ENCODE measurements at regions not wholly inside any gene's neighbourhood (a gene's known extent, or its start where the extent isn't known, plus 50 kb on each side); places are given as distances from the start of the nearest gene placed in this dataset.

- H3K9me3 Mint-ChIP-seq = peaks cover 18% of the 10 kb centered on the region
- ATAC-seq (replicated peaks) = no peak
- no peak overlapping the region for H3K4me3 Mint-ChIP-seq
- H3K27me3 Mint-ChIP-seq = no peaks in the 10 kb centered on the region
- H3K4me1 Mint-ChIP-seq = no peaks in the 10 kb centered on the region
- no peak overlapping the region for H3K27ac Mint-ChIP-seq
- no peaks in the 10 kb centered on the region for H3K36me3 Mint-ChIP-seq (ENCODE audit: low read depth)
These were observed 632.5 kb upstream of the GNPDA2 start for GRCh38 chr4:45358573-45359506.

GRCh38 chr4:45353161-45353560 lies 626.8 kb upstream of the GNPDA2 start:
- H3K27ac Mint-ChIP-seq = no peak overlapping the region
- H3K27me3 Mint-ChIP-seq = no peaks in the 10 kb centered on the region
- H3K9me3 Mint-ChIP-seq = peaks cover 6% of the 10 kb centered on the region
- no peak for ATAC-seq (replicated peaks)
- no peaks in the 10 kb centered on the region for H3K4me1 Mint-ChIP-seq
- H3K36me3 Mint-ChIP-seq (ENCODE audit: low read depth) = no peaks in the 10 kb centered on the region
- H3K4me3 Mint-ChIP-seq = no peak overlapping the region

DNA sequence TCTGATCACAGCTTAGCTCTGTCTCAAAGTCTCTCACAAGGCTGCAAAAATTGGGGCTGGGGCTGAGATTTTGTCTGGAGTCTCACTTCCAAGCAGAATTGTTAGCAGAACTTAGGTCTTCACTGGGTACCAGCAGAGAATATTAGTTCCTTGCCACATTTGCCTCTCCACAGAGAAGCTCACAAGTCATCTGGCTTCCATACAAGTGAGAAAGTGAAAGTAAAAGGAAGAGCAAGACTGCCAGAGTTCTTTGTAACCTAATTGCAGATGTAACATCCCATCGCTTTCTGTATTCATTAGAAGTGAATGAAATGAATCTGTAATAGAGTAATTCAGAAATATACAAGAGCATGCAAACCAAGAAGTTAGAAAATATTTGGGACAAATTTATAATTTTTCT lies 624.1 kb upstream of the GNPDA2 start:
- no peak overlapping the region for H3K27ac Mint-ChIP-seq
- no peaks in the 10 kb centered on the region for H3K4me1 Mint-ChIP-seq
- H3K27me3 Mint-ChIP-seq = no peaks in the 10 kb centered on the region
- no peak for ATAC-seq (replicated peaks)
- no peak overlapping the region for H3K4me3 Mint-ChIP-seq
- H3K36me3 Mint-ChIP-seq (ENCODE audit: low read depth) = no peaks in the 10 kb centered on the region
- peaks cover 6% of the 10 kb centered on the region for H3K9me3 Mint-ChIP-seq

- Mint-ChIP-seq H3K27me3 (no peaks in the 10 kb centered on the region), H3K36me3 (ENCODE audit: low read depth) (no peaks in the 10 kb centered on the region), H3K4me3 (no peak overlapping the region), H3K9me3 (peaks cover 6% of the 10 kb centered on the region), H3K4me1 (no peaks in the 10 kb centered on the region), H3K27ac (no peak overlapping the region)
- no peak for ATAC-seq (replicated peaks)
These were observed 623.5 kb upstream of the GNPDA2 start for GRCh38 chr4:45349859-45350258.

GRCh38 chr4:45346816-45347435 lies 620.6 kb upstream of the GNPDA2 start:
- H3K4me3 Mint-ChIP-seq = no peak overlapping the region
- H3K36me3 Mint-ChIP-seq (ENCODE audit: low read depth) = no peaks in the 10 kb centered on the region
- H3K4me1 Mint-ChIP-seq = no peaks in the 10 kb centered on the region
- ATAC-seq (replicated peaks) = no peak
- no peak overlapping the region for H3K27ac Mint-ChIP-seq
- H3K9me3 Mint-ChIP-seq = peaks cover 3% of the 10 kb centered on the region
- H3K27me3 Mint-ChIP-seq = no peaks in the 10 kb centered on the region

DNA sequence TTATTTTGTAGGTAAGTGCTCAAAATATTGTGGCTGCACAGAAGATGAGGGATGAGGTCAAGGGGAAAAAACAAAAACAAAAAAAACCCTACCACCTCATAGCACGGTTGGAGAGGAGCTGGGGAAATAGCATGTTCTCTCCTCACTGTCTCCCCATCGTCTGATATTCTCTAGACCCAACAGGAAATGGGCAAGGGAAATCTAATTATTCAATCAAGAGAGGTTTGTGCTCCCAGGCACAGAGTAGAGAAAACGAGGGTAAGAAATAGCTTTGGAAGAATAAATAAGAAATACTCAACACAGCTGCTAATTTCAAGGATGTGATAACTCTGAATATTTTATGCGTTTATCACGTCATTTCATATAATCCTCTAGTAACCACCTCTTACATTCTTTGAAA lies 619.2 kb upstream of the GNPDA2 start:
- ATAC-seq (replicated peaks) = no peak
- Mint-ChIP-seq H3K27me3 (no peaks in the 10 kb centered on the region), H3K4me1 (no peaks in the 10 kb centered on the region), H3K9me3 (no peaks in the 10 kb centered on the region), H3K27ac (no peak overlapping the region), H3K36me3 (ENCODE audit: low read depth) (no peaks in the 10 kb centered on the region), H3K4me3 (no peak overlapping the region)

- H3K4me3 Mint-ChIP-seq = no peak overlapping the region
- H3K36me3 Mint-ChIP-seq (ENCODE audit: low read depth) = no peaks in the 10 kb centered on the region
- no peaks in the 10 kb centered on the region for H3K4me1 Mint-ChIP-seq
- no peak for ATAC-seq (replicated peaks)
- no peaks in the 10 kb centered on the region for H3K27me3 Mint-ChIP-seq
- H3K9me3 Mint-ChIP-seq = peaks cover 12% of the 10 kb centered on the region
- H3K27ac Mint-ChIP-seq = no peak overlapping the region
These were observed 605.4 kb upstream of the GNPDA2 start for GRCh38 chr4:45331802-45332201.

DNA sequence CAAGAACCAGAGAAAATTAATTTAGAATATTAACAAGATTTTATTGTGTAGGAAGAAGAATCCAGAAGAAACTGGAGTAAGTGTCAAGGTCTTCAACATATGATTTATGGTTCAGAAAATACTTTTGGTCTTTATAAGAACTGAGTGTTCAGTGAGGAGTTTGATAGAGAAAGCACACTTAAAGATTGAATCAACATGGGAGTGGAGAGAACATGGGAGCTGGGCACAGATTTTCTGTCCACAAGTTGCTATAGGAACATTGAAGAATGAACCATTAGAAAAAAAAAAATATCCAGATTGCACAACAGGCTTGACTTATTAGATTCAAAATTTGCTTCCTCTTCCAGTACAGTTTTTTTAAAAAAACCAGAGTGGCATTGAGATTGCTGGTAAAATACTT lies 601.2 kb upstream of the GNPDA2 start:
- H3K27ac Mint-ChIP-seq = no peak overlapping the region
- no peaks in the 10 kb centered on the region for H3K27me3 Mint-ChIP-seq
- no peak for ATAC-seq (replicated peaks)
- no peaks in the 10 kb centered on the region for H3K36me3 Mint-ChIP-seq (ENCODE audit: low read depth)
- no peaks in the 10 kb centered on the region for H3K4me1 Mint-ChIP-seq
- H3K4me3 Mint-ChIP-seq = no peak overlapping the region
- peaks cover 14% of the 10 kb centered on the region for H3K9me3 Mint-ChIP-seq

DNA sequence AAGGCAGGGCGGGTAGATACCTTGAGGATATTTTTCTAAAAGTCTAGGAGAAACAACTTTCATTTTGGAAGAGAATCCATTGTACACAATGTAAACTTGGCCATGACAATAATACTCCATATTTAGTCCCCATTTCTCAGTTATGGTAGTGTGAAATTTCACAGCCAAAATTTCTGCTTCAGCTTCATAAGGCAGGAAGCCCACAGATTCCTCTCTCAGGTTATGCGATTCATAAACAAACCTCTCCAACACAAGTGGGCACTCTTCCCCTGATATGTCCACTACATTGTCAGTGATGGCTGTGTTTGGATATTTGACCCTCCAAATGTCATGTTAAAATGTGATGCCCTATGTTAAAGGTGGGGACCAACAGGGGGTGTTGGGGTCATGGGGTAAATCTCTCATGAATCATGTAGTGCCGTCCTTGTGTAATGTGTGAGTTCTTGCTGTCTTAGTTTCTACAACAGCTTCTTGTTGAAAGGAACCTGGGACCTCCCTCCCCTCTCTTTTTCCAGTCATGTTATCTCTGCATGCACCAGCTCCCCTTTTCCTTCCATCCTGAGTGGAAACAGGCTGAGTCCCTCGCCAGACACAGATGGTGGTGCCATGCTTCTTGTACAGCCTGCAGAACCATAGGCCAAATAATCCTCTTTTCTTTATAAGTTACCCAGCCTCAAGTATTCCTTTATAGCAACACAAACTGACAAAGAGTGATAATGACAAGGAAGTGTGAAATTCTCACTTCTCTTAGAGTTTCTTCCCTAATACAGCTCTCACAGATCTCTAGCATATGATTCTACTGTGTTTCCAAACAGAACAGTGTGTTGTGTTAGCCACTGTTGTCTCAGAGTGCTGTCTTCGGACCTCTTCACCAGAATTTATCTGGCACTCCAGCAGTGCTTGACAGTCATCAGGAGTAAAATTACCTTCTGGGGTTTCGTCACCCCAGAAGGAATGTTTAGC lies 598.4 kb upstream of the GNPDA2 start:
- no peak overlapping the region for H3K4me3 Mint-ChIP-seq
- no peak for ATAC-seq (replicated peaks)
- no peaks in the 10 kb centered on the region for H3K36me3 Mint-ChIP-seq (ENCODE audit: low read depth)
- H3K4me1 Mint-ChIP-seq = no peaks in the 10 kb centered on the region
- H3K27me3 Mint-ChIP-seq = no peaks in the 10 kb centered on the region
- H3K9me3 Mint-ChIP-seq = peaks cover 13% of the 10 kb centered on the region
- no peak overlapping the region for H3K27ac Mint-ChIP-seq

DNA sequence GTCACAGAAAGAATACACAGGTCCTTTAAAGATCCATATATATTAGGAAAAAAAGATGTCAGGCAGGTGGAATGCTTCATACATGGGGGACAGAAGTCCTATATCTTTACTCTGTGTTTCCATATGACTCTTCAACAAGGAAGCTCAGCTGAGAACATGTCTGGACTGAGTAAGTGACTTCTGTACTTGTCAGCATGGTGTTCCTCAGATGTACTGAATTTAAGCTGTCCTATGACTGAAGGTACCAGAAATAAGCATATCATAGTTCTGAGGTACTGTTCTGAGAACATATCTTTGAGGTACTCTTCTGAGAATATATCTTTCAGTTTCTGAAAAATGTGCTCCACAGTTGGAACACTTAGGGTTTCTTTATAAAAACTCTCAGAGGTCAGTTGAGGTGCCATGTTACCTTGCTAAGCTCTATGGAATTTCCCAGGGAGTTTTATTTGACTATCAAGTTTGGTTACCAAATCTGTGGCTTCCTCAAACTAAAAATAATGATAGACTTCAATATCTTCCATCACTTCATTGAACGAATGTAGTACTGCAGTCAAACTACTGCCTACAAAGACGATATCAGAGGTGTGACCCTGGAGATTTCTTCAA lies 597.2 kb upstream of the GNPDA2 start:
- Mint-ChIP-seq H3K36me3 (ENCODE audit: low read depth) (no peaks in the 10 kb centered on the region), H3K4me3 (no peak overlapping the region), H3K27me3 (no peaks in the 10 kb centered on the region), H3K27ac (no peak overlapping the region), H3K9me3 (peaks cover 13% of the 10 kb centered on the region), H3K4me1 (no peaks in the 10 kb centered on the region)
- no peak for ATAC-seq (replicated peaks)

GRCh38 chr4:45317739-45318138 lies 591.4 kb upstream of the GNPDA2 start:
- Mint-ChIP-seq H3K27ac (no peak overlapping the region), H3K4me1 (no peaks in the 10 kb centered on the region), H3K27me3 (no peaks in the 10 kb centered on the region), H3K9me3 (peaks cover 10% of the 10 kb centered on the region), H3K36me3 (ENCODE audit: low read depth) (no peaks in the 10 kb centered on the region), H3K4me3 (no peak overlapping the region)
- no peak for ATAC-seq (replicated peaks)

DNA sequence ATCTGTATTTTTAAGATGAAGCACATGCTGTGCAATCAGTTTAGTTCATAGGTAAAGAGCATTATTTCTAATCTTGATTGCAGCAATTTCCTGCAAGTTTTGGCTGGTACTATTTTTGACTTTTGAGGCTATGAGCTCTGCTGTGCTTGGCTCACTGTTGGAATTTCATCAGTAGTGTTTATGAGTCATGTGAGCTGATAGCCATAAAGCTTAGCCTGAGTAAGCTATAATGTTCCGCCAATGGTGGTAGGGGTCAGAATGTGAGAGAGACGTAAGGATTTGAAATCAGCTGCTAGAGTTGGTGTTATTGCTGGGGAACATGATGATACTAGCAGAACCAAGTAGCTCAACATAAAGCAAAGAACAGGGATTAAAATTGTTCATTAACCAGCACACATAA lies 590.9 kb upstream of the GNPDA2 start:
- H3K27ac Mint-ChIP-seq = no peak overlapping the region
- no peaks in the 10 kb centered on the region for H3K4me1 Mint-ChIP-seq
- no peak overlapping the region for H3K4me3 Mint-ChIP-seq
- peaks cover 10% of the 10 kb centered on the region for H3K9me3 Mint-ChIP-seq
- no peaks in the 10 kb centered on the region for H3K27me3 Mint-ChIP-seq
- no peaks in the 10 kb centered on the region for H3K36me3 Mint-ChIP-seq (ENCODE audit: low read depth)
- no peak for ATAC-seq (replicated peaks)

DNA sequence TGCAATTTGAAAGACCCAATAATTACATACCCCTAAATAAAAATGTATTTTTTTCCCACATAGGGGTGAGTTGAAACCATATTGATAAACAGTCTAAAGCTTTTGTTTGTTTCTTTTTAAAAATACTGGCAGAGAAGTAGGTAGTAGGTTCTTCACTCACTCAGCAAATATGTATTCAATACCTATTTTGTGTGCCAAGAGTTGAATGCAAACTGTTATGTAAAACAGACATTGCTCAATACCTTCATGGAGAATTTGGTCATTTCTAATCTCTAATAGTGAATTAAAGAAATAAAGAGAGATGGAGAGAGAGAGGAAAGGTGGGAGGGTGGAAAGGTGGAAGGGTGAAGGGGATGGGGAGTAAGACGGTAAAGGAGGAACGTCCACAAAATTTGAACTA lies 589.9 kb upstream of the GNPDA2 start:
- no peak for ATAC-seq (replicated peaks)
- no peaks in the 10 kb centered on the region for H3K4me1 Mint-ChIP-seq

DNA sequence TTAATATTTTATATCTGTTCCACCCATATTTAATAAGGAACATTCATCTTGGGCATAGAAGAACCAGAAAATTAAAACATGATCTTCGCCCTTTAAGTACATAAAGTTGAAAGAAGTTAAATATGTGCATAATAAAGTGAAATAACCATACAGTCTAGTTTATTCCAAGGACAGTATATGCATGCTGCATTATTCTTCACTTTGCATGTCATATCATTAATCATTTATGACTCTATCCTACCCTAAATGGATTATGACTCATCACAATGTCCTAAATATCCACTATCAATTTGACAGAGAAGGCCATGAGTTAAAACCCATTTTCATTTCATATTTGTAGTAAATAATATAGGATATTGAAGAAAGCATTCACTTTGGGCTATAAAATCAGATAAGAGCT lies 576.5 kb upstream of the GNPDA2 start:
- no peaks in the 10 kb centered on the region for H3K36me3 Mint-ChIP-seq (ENCODE audit: low read depth)
- no peak overlapping the region for H3K27ac Mint-ChIP-seq
- no peak overlapping the region for H3K4me3 Mint-ChIP-seq
- no peaks in the 10 kb centered on the region for H3K4me1 Mint-ChIP-seq
- H3K27me3 Mint-ChIP-seq = no peaks in the 10 kb centered on the region
- no peak for ATAC-seq (replicated peaks)
- no peaks in the 10 kb centered on the region for H3K9me3 Mint-ChIP-seq

More for the DNA sequence above, 589.9 kb upstream of the GNPDA2 start:
- no peak overlapping the region for H3K4me3 Mint-ChIP-seq
- peaks cover 10% of the 10 kb centered on the region for H3K9me3 Mint-ChIP-seq
- H3K27ac Mint-ChIP-seq = no peak overlapping the region
- no peaks in the 10 kb centered on the region for H3K27me3 Mint-ChIP-seq
- H3K36me3 Mint-ChIP-seq (ENCODE audit: low read depth) = no peaks in the 10 kb centered on the region
